ENCODE measurements at regions not wholly inside any gene's neighbourhood (a gene's known extent, or its start where the extent isn't known, plus 50 kb on each side); places are given as distances from the start of the nearest gene placed in this dataset.

- H3F3A ChIP-seq (ENCODE audit: insufficient read depth): no peaks in the 10 kb centered on the region
- H3K4me2 ChIP-seq (ENCODE audit: low read depth, low read length, poor library complexity, severe bottlenecking): no peak overlapping the region
- no peaks in the 10 kb centered on the region for H3K9me3 ChIP-seq (ENCODE audit: insufficient read depth, low read length)
- no peaks in the 10 kb centered on the region for H3K27me3 ChIP-seq (ENCODE audit: low read length)
- H3K4me3 ChIP-seq (ENCODE audit: insufficient read depth, low read length, poor library complexity, severe bottlenecking): no peak overlapping the region
- TF ChIP-seq CTCF (IDR thresholded peaks at IDR 0.05; ENCODE audit: insufficient read depth, low read length, poor library complexity, severe bottlenecking) (no peak), EZH2phosphoT487 (conservative IDR thresholded peaks at IDR 0.05; ENCODE audit: low read length) (no peak)
- no peak overlapping the region for H3K9ac ChIP-seq (ENCODE audit: low read length)
- no peaks in the 10 kb centered on the region for H4K20me1 ChIP-seq (ENCODE audit: low read depth, low read length)
- no peak overlapping the region for H3K27ac ChIP-seq (ENCODE audit: low read depth, low read length)
- no peaks in the 10 kb centered on the region for H3K79me2 ChIP-seq (ENCODE audit: insufficient read depth, low read length)
- H3K36me3 ChIP-seq (ENCODE audit: low read length): no peaks in the 10 kb centered on the region
- no peaks in the 10 kb centered on the region for H3K9me2 ChIP-seq (replicated peaks; ENCODE audit: insufficient read depth, low read length)
- no peak overlapping the region for H2AFZ ChIP-seq (ENCODE audit: low read depth, low read length, severe bottlenecking)
These were observed 99.4 kb upstream of the AKIP1 start for GRCh38 chr11:8811571-8811970.

GRCh38 chr11:8812438-8812837, 98.6 kb upstream of the AKIP1 start:
- no peak overlapping the region for H3K9ac ChIP-seq (ENCODE audit: low read length)
- no peaks in the 10 kb centered on the region for H3F3A ChIP-seq (ENCODE audit: insufficient read depth)
- no peaks in the 10 kb centered on the region for H4K20me1 ChIP-seq (ENCODE audit: low read depth, low read length)
- no peaks in the 10 kb centered on the region for H3K79me2 ChIP-seq (ENCODE audit: insufficient read depth, low read length)
- no peaks in the 10 kb centered on the region for H3K27me3 ChIP-seq (ENCODE audit: low read length)
- H3K36me3 ChIP-seq (ENCODE audit: low read length): no peaks in the 10 kb centered on the region
- no peak overlapping the region for H3K4me2 ChIP-seq (ENCODE audit: low read depth, low read length, poor library complexity, severe bottlenecking)
- no peaks in the 10 kb centered on the region for H3K9me2 ChIP-seq (replicated peaks; ENCODE audit: insufficient read depth, low read length)
- no peaks in the 10 kb centered on the region for H3K9me3 ChIP-seq (ENCODE audit: insufficient read depth, low read length)
- no peak overlapping the region for H3K27ac ChIP-seq (ENCODE audit: low read depth, low read length)
- H3K4me3 ChIP-seq (ENCODE audit: insufficient read depth, low read length, poor library complexity, severe bottlenecking): no peak overlapping the region
- H2AFZ ChIP-seq (ENCODE audit: low read depth, low read length, severe bottlenecking): no peak overlapping the region
- no peak for TF ChIP-seq EZH2phosphoT487 (conservative IDR thresholded peaks at IDR 0.05; ENCODE audit: low read length)
- TF ChIP-seq CTCF (IDR thresholded peaks at IDR 0.05; ENCODE audit: insufficient read depth, low read length, poor library complexity, severe bottlenecking): no peak

DNA sequence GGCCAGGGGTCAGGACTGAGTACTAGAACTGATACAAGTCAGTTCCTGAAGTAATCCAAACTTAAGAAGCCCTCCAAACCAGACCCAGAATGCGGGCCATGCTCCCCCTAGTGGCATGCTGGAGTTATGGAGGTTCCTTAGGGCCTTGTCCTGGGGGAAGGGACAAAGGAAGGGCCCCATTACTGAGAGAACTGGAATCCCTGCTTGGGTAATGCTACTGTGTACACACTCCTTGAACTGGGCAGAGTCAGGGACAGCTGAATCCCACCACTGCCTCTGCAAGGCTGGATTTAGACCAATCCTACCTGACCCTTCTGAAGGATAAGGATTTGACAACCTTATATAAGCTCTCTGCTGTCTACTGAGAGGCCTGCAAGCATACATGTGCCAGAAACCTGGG, 97.3 kb upstream of the AKIP1 start:
- no peaks in the 10 kb centered on the region for H3K9me2 ChIP-seq (replicated peaks; ENCODE audit: insufficient read depth, low read length)
- H3F3A ChIP-seq (ENCODE audit: insufficient read depth): no peaks in the 10 kb centered on the region
- H3K79me2 ChIP-seq (ENCODE audit: insufficient read depth, low read length): no peaks in the 10 kb centered on the region
- no peaks in the 10 kb centered on the region for H3K36me3 ChIP-seq (ENCODE audit: low read length)
- no peaks in the 10 kb centered on the region for H3K9me3 ChIP-seq (ENCODE audit: insufficient read depth, low read length)
- H4K20me1 ChIP-seq (ENCODE audit: low read depth, low read length): no peaks in the 10 kb centered on the region
- no peaks in the 10 kb centered on the region for H3K27me3 ChIP-seq (ENCODE audit: low read length)
- no peak overlapping the region for H3K4me2 ChIP-seq (ENCODE audit: low read depth, low read length, poor library complexity, severe bottlenecking)
- no peak overlapping the region for H3K4me3 ChIP-seq (ENCODE audit: insufficient read depth, low read length, poor library complexity, severe bottlenecking)
- no peak overlapping the region for H3K27ac ChIP-seq (ENCODE audit: low read depth, low read length)
- peak; percentile 97 for TF ChIP-seq CTCF (IDR thresholded peaks at IDR 0.05; ENCODE audit: insufficient read depth, low read length, poor library complexity, severe bottlenecking)
- TF ChIP-seq EZH2phosphoT487 (conservative IDR thresholded peaks at IDR 0.05; ENCODE audit: low read length): no peak
- H3K9ac ChIP-seq (ENCODE audit: low read length): no peak overlapping the region
- H2AFZ ChIP-seq (ENCODE audit: low read depth, low read length, severe bottlenecking): no peak overlapping the region
